ENCODE measurements at regions not wholly inside any gene's neighbourhood (a gene's known extent, or its start where the extent isn't known, plus 50 kb on each side); places are given as distances from the start of the nearest gene placed in this dataset.

- no peak for DNase-seq (ENCODE audit: low spot score)
These were observed 226.0 kb downstream of the SNX18 start for GRCh38 chr5:54743581-54743980.

GRCh38 chr5:54742417-54742891 lies 224.9 kb downstream of the SNX18 start:
- peak; percentile 39 for DNase-seq (ENCODE audit: low spot score)

DNA sequence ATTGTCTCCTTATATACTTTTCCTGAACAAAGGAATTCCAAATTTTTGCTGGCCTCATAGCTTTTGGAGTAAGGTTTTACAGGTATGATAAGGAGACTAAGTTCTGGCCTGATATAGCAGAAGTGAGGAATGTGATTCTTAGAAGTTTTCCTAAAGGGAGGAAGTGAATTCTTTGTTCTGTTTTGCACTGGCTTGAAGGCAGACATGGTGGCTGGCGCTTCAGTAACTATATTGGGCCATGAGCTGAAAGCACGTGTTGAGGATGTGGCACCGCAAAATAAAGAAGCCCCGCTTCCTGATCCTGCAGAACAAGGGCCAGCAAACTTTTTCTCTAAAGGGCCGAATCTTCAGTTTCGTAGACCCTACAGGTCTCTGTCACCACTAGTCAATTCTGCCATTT lies 224.2 kb downstream of the SNX18 start:
- DNase-seq (ENCODE audit: low spot score), result no peak

- DNase-seq (ENCODE audit: low spot score), result no peak
These were observed 222.6 kb downstream of the SNX18 start for GRCh38 chr5:54740141-54740540.

- no peak for DNase-seq (ENCODE audit: low spot score)
These were observed 221.8 kb downstream of the SNX18 start for GRCh38 chr5:54739371-54739770.

DNA sequence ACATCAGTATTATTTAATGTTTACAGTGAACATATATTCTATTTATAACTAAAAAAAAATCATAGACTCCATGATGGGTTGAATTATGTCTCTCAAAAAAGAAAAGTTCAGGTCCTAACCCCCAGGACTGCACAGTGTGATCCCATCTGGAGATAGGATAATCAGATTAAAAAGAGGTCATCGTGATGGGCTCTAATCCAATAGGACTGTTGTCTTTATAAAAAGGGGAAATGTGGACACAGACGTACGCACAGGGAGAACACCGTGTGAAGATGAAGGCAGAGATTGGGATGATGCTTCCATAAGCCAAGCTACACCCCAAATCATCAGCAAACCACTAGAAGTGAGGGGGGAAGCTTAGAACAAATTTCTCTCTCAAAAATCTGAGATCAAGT lies 221.4 kb downstream of the SNX18 start:
- DNase-seq (ENCODE audit: low spot score), result no peak

DNA sequence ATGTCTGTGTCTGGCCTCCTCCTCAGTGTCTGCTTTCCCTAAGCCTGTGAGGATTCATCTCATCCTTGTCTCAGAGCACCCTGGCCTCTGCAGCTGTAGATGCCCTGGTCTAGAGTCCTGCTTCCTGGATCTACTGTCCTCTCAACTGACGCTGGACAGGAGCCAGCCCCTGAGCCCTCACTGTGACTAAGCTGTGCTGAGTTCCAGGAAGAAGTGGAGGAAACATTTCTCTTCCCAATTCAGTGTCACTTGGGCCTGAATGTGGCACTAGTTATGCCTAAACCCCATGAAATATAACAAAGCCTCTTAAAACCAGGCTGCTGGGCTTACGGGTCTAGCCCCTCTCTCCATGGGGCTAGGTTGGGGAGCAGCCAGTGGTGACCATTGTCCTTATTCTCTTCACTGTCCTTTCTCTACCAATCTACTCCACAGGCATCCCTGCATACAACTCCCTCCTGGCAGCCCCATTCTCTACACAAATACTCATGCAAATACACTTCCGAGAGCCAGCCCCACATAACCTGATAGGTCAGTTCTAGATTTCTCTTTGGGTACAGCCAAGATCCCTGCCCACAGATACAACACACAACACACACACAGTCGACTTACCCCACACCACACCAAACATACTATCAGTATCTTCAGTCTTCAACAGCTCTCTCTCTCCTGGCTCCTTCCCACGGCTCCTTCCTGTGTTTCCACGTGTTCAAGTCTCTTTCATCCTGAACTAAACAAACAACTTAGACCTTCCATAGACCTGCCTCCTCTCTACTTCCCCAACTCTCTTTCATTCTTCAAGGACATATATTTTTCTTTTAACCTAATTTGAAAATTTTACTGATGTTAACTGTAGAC lies 220.8 kb downstream of the SNX18 start:
- no peak for DNase-seq (ENCODE audit: low spot score)

DNA sequence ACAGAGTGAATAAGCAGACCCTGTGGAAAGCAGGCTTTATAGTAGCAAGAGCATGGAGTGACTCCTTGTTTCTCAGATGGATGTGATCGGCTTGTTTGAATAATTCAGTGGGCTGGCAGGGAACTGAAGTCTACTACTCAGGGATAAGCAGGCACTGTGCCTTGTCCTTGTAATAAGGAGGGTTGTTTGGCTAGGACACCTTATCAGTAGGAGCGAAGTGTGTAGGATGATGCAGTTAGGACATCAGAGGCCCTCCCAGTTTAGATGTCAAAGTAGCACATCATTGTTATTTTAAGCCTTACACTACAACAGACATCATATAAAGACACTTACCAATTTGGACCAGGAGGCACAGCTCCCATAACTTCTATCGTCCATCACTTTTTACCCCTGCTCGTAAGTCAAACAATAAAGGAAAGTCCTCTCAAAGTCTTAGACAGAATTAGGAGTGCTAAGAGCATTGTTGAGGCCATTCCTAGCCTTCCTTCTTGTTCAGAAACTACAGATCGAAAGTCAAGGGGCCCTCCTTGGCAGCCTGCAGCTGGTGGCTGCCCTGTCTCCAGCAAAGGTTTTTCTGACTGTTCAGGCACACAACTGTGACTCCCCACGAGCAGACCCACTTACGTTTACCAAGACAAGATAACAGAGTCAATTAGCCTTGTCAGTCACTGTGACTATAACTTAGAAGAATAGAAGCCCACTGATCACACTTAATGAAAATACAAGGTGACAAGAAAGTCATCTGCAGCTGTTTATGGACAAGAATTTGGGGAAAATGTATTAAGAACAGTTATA lies 218.6 kb downstream of the SNX18 start:
- DNase-seq (ENCODE audit: low spot score), result no peak

DNA sequence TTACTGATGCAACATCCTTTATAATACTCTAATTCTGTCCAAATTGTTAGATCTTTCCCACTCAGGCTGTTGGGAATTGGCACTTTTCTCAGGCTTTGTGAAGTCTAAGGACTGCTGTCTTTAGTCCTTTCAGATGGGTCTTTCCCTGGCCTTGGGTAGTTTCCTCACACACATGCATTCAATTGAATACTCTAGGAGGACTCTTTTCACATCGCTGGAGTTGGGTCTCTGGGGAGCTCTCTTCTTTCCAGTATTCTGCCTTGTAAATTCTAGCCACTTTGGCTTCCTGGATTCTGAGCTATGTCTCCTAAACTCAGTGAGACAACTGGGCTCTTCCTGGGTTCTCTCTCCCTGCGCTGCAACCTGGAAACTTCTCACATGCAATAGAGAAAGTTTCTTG lies 215.5 kb downstream of the SNX18 start:
- no peak for DNase-seq (ENCODE audit: low spot score)

DNA sequence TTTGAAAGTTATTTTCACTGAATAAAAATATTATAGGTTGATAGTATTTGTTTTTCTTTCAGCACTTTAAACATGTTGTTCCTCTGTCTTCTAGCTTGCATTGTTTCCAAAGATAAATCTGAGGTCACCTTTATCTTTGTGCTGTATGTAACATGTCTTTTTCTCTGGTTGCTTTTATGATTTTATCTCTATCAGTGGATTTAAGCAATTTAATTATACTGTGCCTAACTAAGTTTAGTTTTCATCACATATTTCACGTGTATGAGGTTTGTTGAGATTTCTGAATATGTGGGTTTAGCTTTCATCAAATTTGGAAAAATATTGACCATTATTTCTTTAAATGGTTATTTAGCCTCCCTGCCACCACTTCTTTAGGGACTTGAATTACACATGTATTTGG lies 214.5 kb downstream of the SNX18 start:
- no peak for DNase-seq (ENCODE audit: low spot score)

- no peak for DNase-seq (ENCODE audit: low spot score)
These were observed 211.0 kb downstream of the SNX18 start for GRCh38 chr5:54728588-54728915.

GRCh38 chr5:54727874-54728587 lies 210.5 kb downstream of the SNX18 start:
- DNase-seq (ENCODE audit: low spot score), result no peak

DNA sequence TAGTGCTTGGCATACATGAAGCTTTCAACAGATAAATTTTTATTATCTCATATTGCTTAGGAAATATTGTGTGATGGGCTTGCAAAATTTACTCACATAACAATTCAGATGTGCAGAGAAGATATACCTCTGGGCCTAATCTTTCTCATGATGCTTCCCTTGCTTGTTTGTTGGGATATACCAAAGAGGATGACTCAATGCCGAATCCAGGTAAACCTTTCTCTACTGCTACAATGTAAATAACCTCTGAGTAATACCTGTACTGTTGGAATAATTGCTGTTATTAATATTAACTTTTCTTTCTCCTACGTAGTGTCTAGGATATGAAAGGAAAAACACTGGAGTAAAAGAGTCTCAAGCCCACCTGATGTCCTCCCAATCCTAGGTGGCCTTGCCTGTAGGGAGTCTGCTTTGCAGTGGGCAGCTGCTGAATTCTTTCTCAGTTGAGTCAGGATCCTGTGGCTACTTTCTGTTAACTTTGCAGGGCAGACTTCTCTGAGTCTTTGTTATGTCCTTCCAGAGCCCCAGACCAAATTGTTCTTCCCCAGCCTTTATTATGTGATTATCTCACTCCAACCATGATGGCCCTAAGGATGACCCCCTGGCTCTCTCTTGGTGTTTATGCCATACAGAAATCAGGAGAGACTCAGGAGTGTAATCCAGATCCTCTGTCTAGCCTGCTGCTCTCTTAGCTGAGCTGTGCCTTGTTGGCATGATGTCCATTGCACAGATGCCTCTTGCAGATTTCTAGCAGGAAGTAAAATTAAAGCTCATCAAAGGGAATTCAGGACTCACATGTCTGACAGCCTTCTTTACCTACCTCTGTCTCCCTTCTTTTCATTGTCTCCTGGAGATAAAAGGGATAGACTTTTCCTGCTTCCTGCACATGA lies 208.1 kb downstream of the SNX18 start:
- DNase-seq (ENCODE audit: low spot score), result no peak

- DNase-seq (ENCODE audit: low spot score), result no peak
These were observed 205.4 kb downstream of the SNX18 start for GRCh38 chr5:54722846-54723433.

- no peak for DNase-seq (ENCODE audit: low spot score)
These were observed 204.5 kb downstream of the SNX18 start for GRCh38 chr5:54721951-54722654.

DNA sequence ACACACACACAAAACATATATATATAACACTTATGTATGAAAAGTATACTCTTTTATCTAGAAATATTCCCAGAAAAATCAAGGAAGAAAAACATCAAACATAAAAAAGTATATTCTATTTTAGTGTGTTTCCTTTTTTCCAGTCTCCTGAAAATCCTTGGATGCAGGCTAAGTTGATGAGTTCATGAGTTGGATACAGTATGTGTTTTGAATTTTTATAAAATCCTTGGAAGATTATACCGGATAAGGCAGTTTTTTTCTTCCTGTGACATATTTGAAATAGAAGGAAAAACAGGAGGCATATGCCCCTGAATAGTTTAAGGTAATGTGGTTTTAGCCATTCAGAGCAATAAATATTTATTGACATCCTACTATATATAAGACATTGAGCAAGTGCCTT lies 203.6 kb downstream of the SNX18 start:
- no peak for DNase-seq (ENCODE audit: low spot score)

DNA sequence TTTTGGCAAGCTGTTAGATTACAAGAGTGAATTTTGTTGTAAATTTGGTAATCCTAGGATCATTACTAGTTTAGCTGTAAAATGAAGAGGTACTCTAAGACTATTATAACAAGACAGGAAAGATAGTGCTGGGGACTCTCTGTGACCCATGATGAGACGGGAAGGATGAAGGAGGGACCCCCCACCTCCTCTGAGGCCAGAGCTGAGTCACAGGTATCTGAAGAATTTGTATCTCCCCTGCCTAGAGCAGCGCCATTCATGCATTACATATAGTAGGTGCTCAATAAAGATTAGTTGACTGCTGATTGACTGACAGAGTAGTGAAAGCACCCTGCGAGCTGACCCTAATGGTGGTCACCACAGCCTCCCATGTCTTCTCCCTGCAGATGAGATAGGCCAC lies 202.8 kb downstream of the SNX18 start:
- no peak for DNase-seq (ENCODE audit: low spot score)

DNA sequence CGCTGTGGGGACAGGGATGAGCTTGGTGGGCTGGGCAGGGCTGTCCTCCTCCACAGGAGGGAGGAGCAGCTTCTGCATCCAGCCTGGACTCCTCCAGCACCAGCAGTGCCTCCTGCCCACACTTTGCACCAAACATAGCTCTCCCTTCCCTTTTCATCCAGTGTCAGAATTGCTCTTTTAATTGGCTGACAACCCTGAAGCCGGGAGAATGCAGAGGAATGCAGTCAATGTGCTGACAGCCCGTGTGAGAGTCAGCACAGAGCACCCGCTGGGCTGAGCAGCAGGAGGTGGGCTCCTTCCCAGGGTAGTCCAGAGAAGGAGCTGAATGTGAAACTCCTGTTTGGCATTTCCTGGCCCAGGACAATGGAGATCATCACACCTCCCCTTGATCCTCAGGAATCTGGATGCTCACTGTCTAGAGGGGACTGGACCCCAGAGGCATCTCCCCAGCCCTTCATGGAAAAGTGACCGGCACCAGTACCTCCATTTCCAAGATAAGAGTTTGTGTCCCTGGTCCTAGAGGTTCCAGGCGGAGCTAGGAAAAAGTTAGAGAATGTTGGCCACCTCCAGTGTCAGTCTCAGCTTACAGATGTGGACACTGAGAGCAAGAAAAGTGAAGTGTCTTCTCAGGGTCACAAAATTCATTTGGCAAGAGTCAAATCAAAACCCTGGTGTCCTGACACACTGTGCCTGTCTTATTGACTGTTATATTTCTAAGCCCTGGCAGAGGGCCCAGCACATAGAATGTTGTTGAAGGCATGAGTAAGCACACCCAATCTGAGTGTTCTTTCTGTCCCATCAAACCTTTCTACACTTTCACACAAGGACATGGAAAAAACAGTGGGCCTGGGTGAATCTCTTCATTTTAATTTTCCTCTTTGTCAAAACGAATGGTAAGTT lies 202.1 kb downstream of the SNX18 start:
- peak; percentile 46 for DNase-seq (ENCODE audit: low spot score)

DNA sequence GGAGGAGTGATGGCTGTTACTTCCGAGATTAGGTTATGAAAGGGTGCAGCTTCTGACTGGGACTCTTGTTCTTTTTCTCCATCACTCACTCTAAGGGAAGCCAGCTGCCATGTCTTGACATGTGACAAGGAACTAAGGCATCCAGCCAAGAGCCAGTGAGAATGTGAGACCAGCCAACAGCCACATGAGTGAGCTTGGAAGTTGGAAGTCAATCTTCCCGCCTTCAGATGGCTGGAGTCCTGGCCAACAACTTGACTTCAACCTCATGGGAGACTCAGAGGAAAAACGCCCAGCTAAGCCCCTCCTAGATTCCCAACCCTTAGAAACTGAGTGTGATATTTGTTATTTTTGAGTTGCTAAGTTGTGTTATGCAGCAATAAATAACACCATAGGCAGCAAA lies 201.1 kb downstream of the SNX18 start:
- peak; percentile 14 for DNase-seq (ENCODE audit: low spot score)

DNA sequence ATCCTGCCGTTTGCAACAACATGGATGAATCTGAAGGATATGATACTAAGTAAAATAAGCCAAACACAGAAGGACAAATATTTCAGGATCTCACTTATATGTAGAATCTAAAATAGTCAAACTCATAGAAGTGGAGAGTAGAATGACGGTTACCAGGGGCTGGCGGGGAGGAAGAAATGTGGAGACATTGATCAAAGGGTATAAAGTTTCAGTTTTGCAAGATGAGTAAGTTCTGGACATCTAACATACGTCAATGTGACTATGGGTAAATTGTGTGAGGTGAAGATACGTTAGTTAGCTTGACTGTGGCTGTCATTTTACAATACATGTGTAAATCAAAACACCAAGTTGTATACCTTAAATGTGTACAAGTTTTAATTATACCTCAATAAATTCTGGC lies 200.3 kb downstream of the SNX18 start:
- no peak for DNase-seq (ENCODE audit: low spot score)
